Parathyroid adenoma (tissue), 2 donors: ENCODE measurements at regions not wholly inside any gene's neighbourhood (a gene's known extent, or its start where the extent isn't known, plus 50 kb on each side); places are given as distances from the start of the nearest gene placed in this dataset.
"Not testable (repeated sequence)": the region's sequence is repeated elsewhere in the genome, so short reads cannot be mapped to it uniquely, and the experiment has no call there.

Experiments used
- H2AFZ ChIP-seq: fragments of 300-600 bp; sonication (generic); one replicate; pipeline ENCODE4 v1.7.0; 2017; ENCODE audit warnings: antibody characterized with exemption, mild to moderate bottlenecking
- H3K27ac ChIP-seq: fragments of 300-600 bp; sonication (generic); one replicate; pipeline ENCODE4 v1.7.0; 2017
- H3K27me3 ChIP-seq: fragments of 300-600 bp; sonication (generic); one replicate; pipeline ENCODE4 v1.7.0; 2017; ENCODE audit warnings: low read length; ENCODE audit not compliant: control insufficient read depth, insufficient read depth
- H3K36me3 ChIP-seq: fragments of 300-600 bp; sonication (generic); one replicate; pipeline ENCODE4 v1.7.0; 2017; ENCODE audit warnings: low read length; ENCODE audit not compliant: control insufficient read depth, insufficient read depth
- H3K4me1 ChIP-seq: fragments of 300-600 bp; sonication (generic); one replicate; pipeline ENCODE4 v1.7.0; 2017; ENCODE audit warnings: control low read depth
- H3K4me2 ChIP-seq: fragments of 300-600 bp; sonication (generic); one replicate; pipeline ENCODE4 v1.7.0; 2017; ENCODE audit warnings: low read length
- H3K4me3 ChIP-seq: fragments of 300-600 bp; sonication (generic); one replicate; pipeline ENCODE4 v1.7.0; 2017; ENCODE audit warnings: low read depth, low read length
- H3K79me2 ChIP-seq: fragments of 300-600 bp; sonication (generic); one replicate; pipeline ENCODE4 v1.7.0; 2017; ENCODE audit warnings: control low read depth
- H3K9ac ChIP-seq: fragments of 300-600 bp; sonication (generic); one replicate; pipeline ENCODE4 v1.7.0; 2017; ENCODE audit warnings: mild to moderate bottlenecking
- H3K9me3 ChIP-seq: fragments of 300-600 bp; sonication (generic); one replicate; pipeline ENCODE4 v1.7.0; 2017; ENCODE audit warnings: low read length; ENCODE audit not compliant: control insufficient read depth
- TF ChIP-seq, protein P1 (sequence below): fragments of 300-600 bp; sonication (generic); IDR thresholded peaks from one replicate; pipeline ENCODE4 v1.7.0; 2017; ENCODE audit warnings: antibody characterized with exemption, mild to moderate bottlenecking
- donor health status: primary hyperparathyroidism.

GRCh38 chr2:88930659-88931058 is 239.2 kb downstream of the RPIA start:
- no peak overlapping the region for H2AFZ ChIP-seq
- no peaks in the 10 kb centered on the region for H3K9me3 ChIP-seq
- H3K36me3 ChIP-seq, result no peaks in the 10 kb centered on the region
- H3K4me1 ChIP-seq, result no peaks in the 10 kb centered on the region
- TF ChIP-seq, protein P1, sequence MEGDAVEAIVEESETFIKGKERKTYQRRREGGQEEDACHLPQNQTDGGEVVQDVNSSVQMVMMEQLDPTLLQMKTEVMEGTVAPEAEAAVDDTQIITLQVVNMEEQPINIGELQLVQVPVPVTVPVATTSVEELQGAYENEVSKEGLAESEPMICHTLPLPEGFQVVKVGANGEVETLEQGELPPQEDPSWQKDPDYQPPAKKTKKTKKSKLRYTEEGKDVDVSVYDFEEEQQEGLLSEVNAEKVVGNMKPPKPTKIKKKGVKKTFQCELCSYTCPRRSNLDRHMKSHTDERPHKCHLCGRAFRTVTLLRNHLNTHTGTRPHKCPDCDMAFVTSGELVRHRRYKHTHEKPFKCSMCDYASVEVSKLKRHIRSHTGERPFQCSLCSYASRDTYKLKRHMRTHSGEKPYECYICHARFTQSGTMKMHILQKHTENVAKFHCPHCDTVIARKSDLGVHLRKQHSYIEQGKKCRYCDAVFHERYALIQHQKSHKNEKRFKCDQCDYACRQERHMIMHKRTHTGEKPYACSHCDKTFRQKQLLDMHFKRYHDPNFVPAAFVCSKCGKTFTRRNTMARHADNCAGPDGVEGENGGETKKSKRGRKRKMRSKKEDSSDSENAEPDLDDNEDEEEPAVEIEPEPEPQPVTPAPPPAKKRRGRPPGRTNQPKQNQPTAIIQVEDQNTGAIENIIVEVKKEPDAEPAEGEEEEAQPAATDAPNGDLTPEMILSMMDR, result no peak
- H3K79me2 ChIP-seq, result no peaks in the 10 kb centered on the region
- no peak overlapping the region for H3K9ac ChIP-seq
- no peak overlapping the region for H3K4me3 ChIP-seq
- no peaks in the 10 kb centered on the region for H3K27me3 ChIP-seq
- no peak overlapping the region for H3K4me2 ChIP-seq
- no peak overlapping the region for H3K27ac ChIP-seq

GRCh38 chr2:88932686-88933085 is 241.2 kb downstream of the RPIA start:
- no peak overlapping the region for H3K27ac ChIP-seq
- no peaks in the 10 kb centered on the region for H3K27me3 ChIP-seq
- no peak overlapping the region for H3K4me2 ChIP-seq

DNA sequence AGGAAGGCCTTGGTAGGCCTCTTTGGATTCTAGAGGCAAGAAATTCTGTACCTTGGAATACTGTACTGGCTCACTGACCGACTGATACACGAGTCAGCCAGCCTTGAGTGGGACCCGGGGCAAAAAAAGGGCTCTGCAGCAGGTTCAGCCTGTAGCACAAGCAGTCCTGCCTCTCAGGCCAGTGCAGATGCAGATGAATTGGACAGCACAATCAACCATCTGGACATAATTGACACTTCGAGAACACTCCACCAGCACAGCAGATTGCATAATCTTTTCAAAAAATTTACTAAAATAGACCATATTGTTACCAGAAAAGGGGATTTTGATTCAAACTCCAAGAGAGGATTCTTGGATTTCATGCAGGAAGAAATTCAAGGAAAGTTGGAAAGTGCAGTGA is 241.6 kb downstream of the RPIA start:
- no peak overlapping the region for H3K4me3 ChIP-seq
- no peaks in the 10 kb centered on the region for H3K79me2 ChIP-seq
- H3K4me1 ChIP-seq, result no peaks in the 10 kb centered on the region
- no peaks in the 10 kb centered on the region for H3K36me3 ChIP-seq
- H3K9ac ChIP-seq, result no peak overlapping the region
- TF ChIP-seq, protein P1, result no peak
- H3K4me2 ChIP-seq, result no peak overlapping the region
- H2AFZ ChIP-seq, result no peak overlapping the region
- H3K27ac ChIP-seq, result no peak overlapping the region
- H3K9me3 ChIP-seq, result no peaks in the 10 kb centered on the region
- H3K27me3 ChIP-seq, result no peaks in the 10 kb centered on the region

More at GRCh38 chr2:88932686-88933085, 241.2 kb downstream of the RPIA start:
- no peak overlapping the region for H2AFZ ChIP-seq
- no peaks in the 10 kb centered on the region for H3K9me3 ChIP-seq
- H3K79me2 ChIP-seq, result no peaks in the 10 kb centered on the region
- H3K36me3 ChIP-seq, result no peaks in the 10 kb centered on the region
- H3K4me3 ChIP-seq, result no peak overlapping the region
- no peak overlapping the region for H3K9ac ChIP-seq
- H3K4me1 ChIP-seq, result no peaks in the 10 kb centered on the region
- TF ChIP-seq, protein P1, result no peak

GRCh38 chr2:88933980-88934379 is 242.5 kb downstream of the RPIA start:
- H3K79me2 ChIP-seq, result no peaks in the 10 kb centered on the region
- TF ChIP-seq, protein P1, result no peak
- no peak overlapping the region for H3K27ac ChIP-seq

DNA sequence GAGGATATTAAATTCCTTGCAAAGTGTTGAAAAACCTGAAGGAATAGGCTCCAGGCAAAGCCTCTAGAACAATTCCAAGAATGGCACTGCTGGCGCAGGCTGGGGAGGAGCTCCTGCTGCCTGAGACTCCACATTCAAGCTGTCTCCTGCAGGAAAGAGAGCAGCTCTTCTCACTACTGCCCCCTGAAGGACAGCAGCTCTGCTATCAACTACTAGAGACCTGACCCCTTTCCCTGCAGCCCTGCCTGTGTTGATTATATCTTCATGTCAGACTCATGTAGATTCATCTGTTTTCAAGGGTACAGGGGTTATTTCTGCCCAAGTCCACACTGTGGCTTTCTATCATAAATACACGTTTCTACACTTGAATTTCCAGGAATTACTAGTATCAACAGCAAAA is 249.7 kb downstream of the RPIA start:
- H2AFZ ChIP-seq, result not testable (repeated sequence)

More at GRCh38 chr2:88933980-88934379, 242.5 kb downstream of the RPIA start:
- no peaks in the 10 kb centered on the region for H3K36me3 ChIP-seq
- H3K4me2 ChIP-seq, result no peak overlapping the region
- no peak overlapping the region for H3K9ac ChIP-seq
- no peak overlapping the region for H3K4me3 ChIP-seq
- no peaks in the 10 kb centered on the region for H3K4me1 ChIP-seq
- H3K27me3 ChIP-seq, result no peaks in the 10 kb centered on the region
- no peak overlapping the region for H2AFZ ChIP-seq
- no peaks in the 10 kb centered on the region for H3K9me3 ChIP-seq

More for the DNA sequence above, 249.7 kb downstream of the RPIA start:
- H3K9ac ChIP-seq, H3K9me3 ChIP-seq, H3K4me3 ChIP-seq, H3K79me2 ChIP-seq, H3K27ac ChIP-seq, H3K4me2 ChIP-seq, H3K4me1 ChIP-seq, H3K27me3 ChIP-seq, H3K36me3 ChIP-seq: not testable (repeated sequence)
